ENCODE measurements at regions not wholly inside any gene's neighbourhood (a gene's known extent, or its start where the extent isn't known, plus 50 kb on each side); places are given as distances from the start of the nearest gene placed in this dataset.

- TF ChIP-seq EZH2 (IDR thresholded peaks at IDR 0.05; ENCODE audit: low read length, missing control alignments), result no peak
- no peak for TF ChIP-seq CTCF (conservative IDR thresholded peaks at IDR 0.05 in 1 of 2, IDR thresholded peaks at IDR 0.05 in 1 of 2; ENCODE audit: low read depth in 1 of 2, low read length in 2 of 2)
Observed at GRCh38 chr20:24089576-24089975, 101.0 kb upstream of the GGTLC1 start.
